ENCODE measurements at regions not wholly inside any gene's neighbourhood (a gene's known extent, or its start where the extent isn't known, plus 50 kb on each side); places are given as distances from the start of the nearest gene placed in this dataset.

- no peak overlapping the region for H3K4me3 ChIP-seq
- H3K36me3 ChIP-seq (ENCODE audit: insufficient read depth in 1 of 2, low read depth in 1 of 2), result no peaks in the 10 kb centered on the region
- H3K4me1 ChIP-seq, result no peaks in the 10 kb centered on the region
- H3K27me3 ChIP-seq (ENCODE audit: insufficient read depth in 3 of 3, low read length in 2 of 3), result no peaks in the 10 kb centered on the region
- intact Hi-C loops (cut with DNase I), result no loop called here
- no peaks in the 10 kb centered on the region for H3K9me3 ChIP-seq
- ATAC-seq (no peak), DNase-seq (no peak)
- H3K27ac ChIP-seq, result no peak overlapping the region
- WGBS, 3 donors, result 63 to 66% (median 66%) methylated on average over 6 of the region's 6 CpGs
- TF ChIP-seq CTCF (IDR thresholded peaks at IDR 0.05), result no peak
Observed at GRCh38 chr3:34016925-34017587, 218.6 kb downstream of the PDCD6IP start.

GRCh38 chr3:34017757-34018156 lies 219.3 kb downstream of the PDCD6IP start:
- Histone ChIP-seq H3K27me3 (ENCODE audit: insufficient read depth in 3 of 3, low read length in 2 of 3) (no peaks in the 10 kb centered on the region), H3K27ac (no peak overlapping the region), H3K4me1 (no peaks in the 10 kb centered on the region), H3K4me3 (no peak overlapping the region), H3K9me3 (no peaks in the 10 kb centered on the region), H3K36me3 (ENCODE audit: insufficient read depth in 1 of 2, low read depth in 1 of 2) (no peaks in the 10 kb centered on the region)
- TF ChIP-seq CTCF (IDR thresholded peaks at IDR 0.05), result no peak
- ATAC-seq (no peak), DNase-seq (no peak)
- intact Hi-C loops (cut with DNase I), result no loop called here

GRCh38 chr3:34019158-34019557 lies 220.7 kb downstream of the PDCD6IP start:
- ATAC-seq (no peak), DNase-seq (no peak)
- Histone ChIP-seq H3K27ac (no peak overlapping the region), H3K9me3 (no peaks in the 10 kb centered on the region), H3K27me3 (ENCODE audit: insufficient read depth in 3 of 3, low read length in 2 of 3) (no peaks in the 10 kb centered on the region), H3K36me3 (ENCODE audit: insufficient read depth in 1 of 2, low read depth in 1 of 2) (no peaks in the 10 kb centered on the region), H3K4me3 (no peak overlapping the region), H3K4me1 (no peaks in the 10 kb centered on the region)
- intact Hi-C loops (cut with DNase I), result no loop called here
- WGBS, 3 donors, result 63 to 76% (median 75%) methylated on average over 2 of the region's 2 CpGs
- TF ChIP-seq CTCF (IDR thresholded peaks at IDR 0.05), result no peak

DNA sequence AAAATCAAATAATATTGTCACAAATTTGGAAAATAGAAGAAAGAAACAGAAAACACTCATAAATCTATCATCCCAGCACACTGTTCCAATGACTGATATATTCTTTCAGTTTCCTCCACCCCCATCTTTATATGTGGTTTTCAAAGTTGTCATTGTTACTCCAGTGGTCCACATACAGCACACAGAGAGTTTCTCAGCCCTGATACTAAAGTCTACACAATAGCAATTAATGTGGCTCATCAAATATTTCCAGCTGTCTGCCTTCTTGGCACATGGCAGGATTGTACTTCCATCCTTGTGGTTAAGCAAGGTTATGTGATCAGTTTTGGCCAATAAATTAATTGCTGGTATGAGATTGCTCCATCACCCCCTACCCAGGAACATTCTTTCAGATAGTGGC lies 221.7 kb downstream of the PDCD6IP start:
- no peaks in the 10 kb centered on the region for H3K27me3 ChIP-seq (ENCODE audit: insufficient read depth in 3 of 3, low read length in 2 of 3)
- no peaks in the 10 kb centered on the region for H3K4me1 ChIP-seq
- intact Hi-C loops (cut with DNase I), result no loop called here
- DNase-seq (no peak), ATAC-seq (no peak)
- no peak overlapping the region for H3K4me3 ChIP-seq
- H3K9me3 ChIP-seq, result no peaks in the 10 kb centered on the region
- H3K27ac ChIP-seq, result no peak overlapping the region
- no peaks in the 10 kb centered on the region for H3K36me3 ChIP-seq (ENCODE audit: insufficient read depth in 1 of 2, low read depth in 1 of 2)
- TF ChIP-seq CTCF (IDR thresholded peaks at IDR 0.05), result no peak
